SK-N-SH treated with all-trans-retinoic acid at 6 μM for 48 hours (cell line): ENCODE measurements at regions not wholly inside any gene's neighbourhood (a gene's known extent, or its start where the extent isn't known, plus 50 kb on each side); places are given as distances from the start of the nearest gene placed in this dataset.

Experiments
- ATAC-seq: fragments of 200-7000 bp; cut with Tn5 transposase; 3 replicates; pipeline ENCODE4 v1.9.1; 2020; ENCODE audit warnings: mild to moderate bottlenecking, moderate library complexity
- BACH2 ChIP-seq: fragments of 250-450 bp; sonication (Bioruptor Pico); IDR thresholded peaks from 2 replicates; pipeline ENCODE4 v1.9.0; 2021; ENCODE audit warnings: mild to moderate bottlenecking, borderline replicate concordance
- CSDC2 ChIP-seq: fragments of 250-450 bp; sonication (Bioruptor Pico); IDR thresholded peaks from 2 replicates; pipeline ENCODE4 v1.5.0; 2020; ENCODE audit warnings: mild to moderate bottlenecking, moderate library complexity
- GLIS3 ChIP-seq: fragments of 250-450 bp; sonication (Bioruptor Pico); IDR thresholded peaks from 2 replicates; pipeline ENCODE4 v1.5.0; 2020; ENCODE audit warnings: mild to moderate bottlenecking, moderate library complexity
- ISL1 ChIP-seq: fragments of 250-450 bp; sonication (Bioruptor Pico); IDR thresholded peaks from 2 replicates; pipeline ENCODE4 v2.1.2; 2022; ENCODE audit warnings: mild to moderate bottlenecking, moderate library complexity
- OSR1 ChIP-seq: fragments of 250-450 bp; sonication (Bioruptor Pico); IDR thresholded peaks from 2 replicates; pipeline ENCODE4 v1.8.0; 2022; ENCODE audit warnings: moderate library complexity, mild to moderate bottlenecking, inconsistent platforms
- POU6F1 ChIP-seq: fragments of 250-450 bp; sonication (Bioruptor Pico); IDR thresholded peaks from 2 replicates; pipeline ENCODE4 v1.8.0; 2021; ENCODE audit warnings: low read depth, mild to moderate bottlenecking, moderate library complexity, borderline replicate concordance
- PPARA ChIP-seq: fragments of 250-450 bp; sonication (Bioruptor Pico); IDR thresholded peaks from 2 replicates; pipeline ENCODE4 v1.5.0; 2020; ENCODE audit warnings: mild to moderate bottlenecking, borderline replicate concordance
- RARB ChIP-seq: fragments of 250-450 bp; sonication (Bioruptor Pico); IDR thresholded peaks from 2 replicates; pipeline ENCODE4 v1.8.0; 2021; ENCODE audit warnings: mild to moderate bottlenecking, moderate library complexity
- SNAI2 ChIP-seq: fragments of 250-450 bp; sonication (Bioruptor Pico); IDR thresholded peaks from 2 replicates; pipeline ENCODE4 v1.5.0; 2020; ENCODE audit warnings: mild to moderate bottlenecking, moderate library complexity
- TCF4 ChIP-seq: fragments of 250-450 bp; sonication (Bioruptor Pico); IDR thresholded peaks from 2 replicates; pipeline ENCODE4 v1.8.0; 2021; ENCODE audit warnings: mild to moderate bottlenecking, moderate library complexity, borderline replicate concordance
- TSHZ2 ChIP-seq: fragments of 250-450 bp; sonication (Bioruptor Pico); IDR thresholded peaks from 2 replicates; pipeline ENCODE4 v1.5.0; 2020; ENCODE audit warnings: mild to moderate bottlenecking, moderate library complexity
- ZFP3 ChIP-seq: fragments of 250-450 bp; sonication (Bioruptor Pico); IDR thresholded peaks from 2 replicates; pipeline ENCODE4 v1.5.0; 2020; ENCODE audit warnings: mild to moderate bottlenecking, moderate library complexity
- ZFP30 ChIP-seq: fragments of 450-650 bp; formaldehyde crosslinking; IDR thresholded peaks from 2 replicates; pipeline ENCODE4 v1.5.0; 2022; ENCODE audit warnings: mild to moderate bottlenecking, moderate library complexity
- ZNF565 ChIP-seq: fragments of 450-650 bp; formaldehyde crosslinking; conservative IDR thresholded peaks from 2 replicates; pipeline ENCODE4 v1.5.0; 2020; ENCODE audit warnings: low read depth, mild to moderate bottlenecking, moderate library complexity
- ZNF8 ChIP-seq: fragments of 450-650 bp; formaldehyde crosslinking; IDR thresholded peaks from 2 replicates; pipeline ENCODE4 v1.5.0; 2020; ENCODE audit warnings: mild to moderate bottlenecking, moderate library complexity
- TF ChIP-seq, protein P1 (sequence below): fragments of 250-450 bp; sonication (Bioruptor Pico); IDR thresholded peaks from 2 replicates; pipeline ENCODE4 v1.5.1; 2021; ENCODE audit warnings: mild to moderate bottlenecking, moderate library complexity
- TF ChIP-seq, protein P2 (sequence below): fragments of 250-450 bp; sonication (Bioruptor Pico); IDR thresholded peaks from 2 replicates; pipeline ENCODE4 v1.8.0; 2020; ENCODE audit warnings: mild to moderate bottlenecking, moderate library complexity, borderline replicate concordance

- no peak for ATAC-seq
- TF ChIP-seq ZNF8 (CRISPR knock-in tag) (no peak), SNAI2 (no peak), GLIS3 (no peak), ZFP30 (no peak), ISL1 (CRISPR knock-in tag) (no peak), ZFP3 (CRISPR knock-in tag) (no peak), TSHZ2 (CRISPR knock-in tag) (no peak), OSR1 (CRISPR knock-in tag) (no peak), PPARA (CRISPR knock-in tag) (no peak), ZNF565 (CRISPR knock-in tag) (no peak), POU6F1 (CRISPR knock-in tag) (no peak), RARB (no peak)
- TF ChIP-seq, protein P1, sequence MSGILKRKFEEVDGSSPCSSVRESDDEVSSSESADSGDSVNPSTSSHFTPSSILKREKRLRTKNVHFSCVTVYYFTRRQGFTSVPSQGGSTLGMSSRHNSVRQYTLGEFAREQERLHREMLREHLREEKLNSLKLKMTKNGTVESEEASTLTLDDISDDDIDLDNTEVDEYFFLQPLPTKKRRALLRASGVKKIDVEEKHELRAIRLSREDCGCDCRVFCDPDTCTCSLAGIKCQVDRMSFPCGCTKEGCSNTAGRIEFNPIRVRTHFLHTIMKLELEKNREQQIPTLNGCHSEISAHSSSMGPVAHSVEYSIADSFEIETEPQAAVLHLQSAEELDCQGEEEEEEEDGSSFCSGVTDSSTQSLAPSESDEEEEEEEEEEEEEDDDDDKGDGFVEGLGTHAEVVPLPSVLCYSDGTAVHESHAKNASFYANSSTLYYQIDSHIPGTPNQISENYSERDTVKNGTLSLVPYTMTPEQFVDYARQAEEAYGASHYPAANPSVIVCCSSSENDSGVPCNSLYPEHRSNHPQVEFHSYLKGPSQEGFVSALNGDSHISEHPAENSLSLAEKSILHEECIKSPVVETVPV (CRISPR knock-in tag): no peak
- TF ChIP-seq, protein P2, sequence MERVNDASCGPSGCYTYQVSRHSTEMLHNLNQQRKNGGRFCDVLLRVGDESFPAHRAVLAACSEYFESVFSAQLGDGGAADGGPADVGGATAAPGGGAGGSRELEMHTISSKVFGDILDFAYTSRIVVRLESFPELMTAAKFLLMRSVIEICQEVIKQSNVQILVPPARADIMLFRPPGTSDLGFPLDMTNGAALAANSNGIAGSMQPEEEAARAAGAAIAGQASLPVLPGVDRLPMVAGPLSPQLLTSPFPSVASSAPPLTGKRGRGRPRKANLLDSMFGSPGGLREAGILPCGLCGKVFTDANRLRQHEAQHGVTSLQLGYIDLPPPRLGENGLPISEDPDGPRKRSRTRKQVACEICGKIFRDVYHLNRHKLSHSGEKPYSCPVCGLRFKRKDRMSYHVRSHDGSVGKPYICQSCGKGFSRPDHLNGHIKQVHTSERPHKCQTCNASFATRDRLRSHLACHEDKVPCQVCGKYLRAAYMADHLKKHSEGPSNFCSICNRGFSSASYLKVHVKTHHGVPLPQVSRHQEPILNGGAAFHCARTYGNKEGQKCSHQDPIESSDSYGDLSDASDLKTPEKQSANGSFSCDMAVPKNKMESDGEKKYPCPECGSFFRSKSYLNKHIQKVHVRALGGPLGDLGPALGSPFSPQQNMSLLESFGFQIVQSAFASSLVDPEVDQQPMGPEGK: no peak
These were observed 300.9 kb upstream of the SOX2 start for GRCh38 chr3:181410870-181411269.

- no peak for ATAC-seq
- TF ChIP-seq OSR1 (CRISPR knock-in tag) (no peak), TCF4 (CRISPR knock-in tag) (no peak), BACH2 (no peak), POU6F1 (CRISPR knock-in tag) (no peak), CSDC2 (CRISPR knock-in tag) (no peak)
- TF ChIP-seq, protein P1 (CRISPR knock-in tag): no peak
These were observed 307.7 kb upstream of the SOX2 start for GRCh38 chr3:181403876-181404660.

GRCh38 chr3:181402347-181402746, 309.4 kb upstream of the SOX2 start:
- ATAC-seq: no peak
- no peak for TF ChIP-seq ZFP30
